ENCODE measurements at regions not wholly inside any gene's neighbourhood (a gene's known extent, or its start where the extent isn't known, plus 50 kb on each side); places are given as distances from the start of the nearest gene placed in this dataset.

DNA sequence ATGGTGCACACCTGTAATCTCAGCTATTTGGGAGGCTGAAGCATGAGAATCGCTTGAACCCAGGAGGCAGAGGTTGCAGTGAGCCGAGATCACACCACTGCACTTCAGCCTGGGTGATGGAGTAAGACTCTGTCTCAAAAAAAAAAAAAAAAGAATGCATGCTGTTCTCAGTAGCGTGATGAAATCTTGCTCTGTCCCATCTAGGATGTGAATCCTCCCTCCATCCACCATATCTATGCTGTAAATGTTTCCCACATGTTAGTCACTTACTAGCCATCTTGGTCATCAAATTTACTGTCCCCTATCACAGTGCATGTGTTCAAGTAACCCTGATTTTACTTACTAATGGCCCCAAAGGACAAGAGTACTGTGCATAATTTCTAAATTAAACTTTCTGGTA is 315.4 kb upstream of the TBX18 start:
- TF ChIP-seq, protein P1, sequence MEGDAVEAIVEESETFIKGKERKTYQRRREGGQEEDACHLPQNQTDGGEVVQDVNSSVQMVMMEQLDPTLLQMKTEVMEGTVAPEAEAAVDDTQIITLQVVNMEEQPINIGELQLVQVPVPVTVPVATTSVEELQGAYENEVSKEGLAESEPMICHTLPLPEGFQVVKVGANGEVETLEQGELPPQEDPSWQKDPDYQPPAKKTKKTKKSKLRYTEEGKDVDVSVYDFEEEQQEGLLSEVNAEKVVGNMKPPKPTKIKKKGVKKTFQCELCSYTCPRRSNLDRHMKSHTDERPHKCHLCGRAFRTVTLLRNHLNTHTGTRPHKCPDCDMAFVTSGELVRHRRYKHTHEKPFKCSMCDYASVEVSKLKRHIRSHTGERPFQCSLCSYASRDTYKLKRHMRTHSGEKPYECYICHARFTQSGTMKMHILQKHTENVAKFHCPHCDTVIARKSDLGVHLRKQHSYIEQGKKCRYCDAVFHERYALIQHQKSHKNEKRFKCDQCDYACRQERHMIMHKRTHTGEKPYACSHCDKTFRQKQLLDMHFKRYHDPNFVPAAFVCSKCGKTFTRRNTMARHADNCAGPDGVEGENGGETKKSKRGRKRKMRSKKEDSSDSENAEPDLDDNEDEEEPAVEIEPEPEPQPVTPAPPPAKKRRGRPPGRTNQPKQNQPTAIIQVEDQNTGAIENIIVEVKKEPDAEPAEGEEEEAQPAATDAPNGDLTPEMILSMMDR (IDR thresholded peaks at IDR 0.05; ENCODE audit: low read length), result no peak
- no peak for TF ChIP-seq EZH2phosphoT487 (IDR thresholded peaks at IDR 0.05; ENCODE audit: low read length)
